Prostate gland (tissue), 2 donors: ENCODE measurements at regions not wholly inside any gene's neighbourhood (a gene's known extent, or its start where the extent isn't known, plus 50 kb on each side); places are given as distances from the start of the nearest gene placed in this dataset.

ENCODE experiments used
- DNase-seq: peaks from one replicate; pipeline ENCODE4 v3.0.0-alpha.2; 2019; ENCODE audit warnings: low spot score
- H3K27ac ChIP-seq, 2 donors: fragments of 200-600 bp; sonication (generic); 2 replicates each; pipeline ENCODE4 v1.5.1; 2017 to 2019
- H3K27me3 ChIP-seq: fragments of 200-600 bp; sonication (generic); replicated peaks from 2 replicates; pipeline ENCODE4 v1.5.1; 2019; ENCODE audit not compliant: insufficient read depth
- H3K36me3 ChIP-seq, 2 donors: fragments of 200-600 bp; sonication (generic); 1 replicate in 1 of 2; 2 replicates in 1 of 2; pipeline versions ENCODE4 v1.5.1 to v1.8.1; 2017 to 2019
- H3K4me1 ChIP-seq: fragments of 200-600 bp; sonication (generic); replicated peaks from 2 replicates; pipeline ENCODE4 v1.5.1; 2019
- H3K4me3 ChIP-seq, 2 donors: fragments of 200-600 bp; sonication (generic); 2 replicates each; pipeline ENCODE4 v1.5.1; 2017 to 2019
- H3K9me3 ChIP-seq: fragments of 200-600 bp; sonication (generic); 2 replicates; pipeline ENCODE4 v1.5.1; 2017
- CTCF ChIP-seq, 4 experiments: fragments of 200-600 bp in 2 of 4; fragments of 450-650 bp in 2 of 4; sonication (generic) in 2 of 4; IDR thresholded peaks; 1 replicate in 3 of 4; 2 replicates in 1 of 4; pipeline ENCODE4 v1.5.1; 2016 to 2019; ENCODE audit warnings: antibody characterized with exemption in 4 of 4, mild to moderate bottlenecking in 2 of 4, moderate library complexity in 2 of 4
- POLR2A ChIP-seq: fragments of 450-650 bp; IDR thresholded peaks from one replicate; pipeline ENCODE4 v1.6.1; 2016; ENCODE audit warnings: antibody characterized with exemption, mild to moderate bottlenecking
- POLR2AphosphoS5 ChIP-seq: sonication (generic); formaldehyde crosslinking; IDR thresholded peaks from one replicate; pipeline ENCODE4 v1.6.1; 2017; ENCODE audit warnings: antibody characterized with exemption
- WGBS: methylation state at CpG from one replicate; pipeline ENCODE4 v1.1.5; 2018; 5-methylcytosine and 5-hydroxymethylcytosine counted together
- intact Hi-C: fragments of 100-400 bp; cut with DNase I; formaldehyde crosslinking; loops from one replicate; pipeline ENCODE4 v1.14.2; 2022

DNA sequence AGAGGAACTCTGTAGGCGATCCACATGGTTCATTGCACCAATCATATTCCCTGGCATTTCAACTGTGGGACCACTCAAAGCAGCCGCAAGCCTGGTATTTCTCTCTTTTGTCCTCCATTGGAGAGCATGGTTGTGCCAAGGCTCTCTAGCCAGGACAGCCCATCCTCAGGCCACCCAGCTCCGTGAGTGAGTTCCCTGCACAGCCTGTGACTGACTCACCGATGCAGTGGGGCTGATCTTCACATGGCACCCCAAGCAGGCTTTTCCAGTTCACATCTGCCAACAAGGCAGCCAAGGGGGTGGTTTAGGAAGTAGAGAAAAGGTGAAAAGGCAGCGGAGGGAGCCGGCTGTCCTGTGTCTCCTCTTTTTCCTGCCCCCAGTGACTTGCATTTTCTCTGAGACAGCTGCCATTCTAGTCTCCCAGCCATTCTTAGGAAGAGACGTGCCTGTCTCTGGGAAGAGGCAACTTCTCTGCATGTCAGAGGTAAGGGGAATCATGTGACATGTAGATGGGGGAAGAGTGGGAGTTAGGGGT is 69.2 kb downstream of the MID1IP1 start:
- TF ChIP-seq POLR2AphosphoS5 (no peak), POLR2A (no peak), CTCF (IDR thresholded peaks at IDR 0.05) (no peak)
- no peak overlapping the region for H3K4me3 ChIP-seq
- H3K27me3 ChIP-seq, result no peaks in the 10 kb centered on the region
- H3K4me1 ChIP-seq, result no peaks in the 10 kb centered on the region
- intact Hi-C loops, result no loop called here
- 64% methylated on average over 7 of the region's 7 CpGs for WGBS
- H3K9me3 ChIP-seq, result no peaks in the 10 kb centered on the region
- H3K27ac ChIP-seq, result no peak overlapping the region
- no peak for DNase-seq
- no peaks in the 10 kb centered on the region for H3K36me3 ChIP-seq

- intact Hi-C loops, result no loop called here
- no peaks in the 10 kb centered on the region for H3K36me3 ChIP-seq
- DNase-seq, result no peak
- no peaks in the 10 kb centered on the region for H3K4me1 ChIP-seq
- no peaks in the 10 kb centered on the region for H3K9me3 ChIP-seq
- no peaks in the 10 kb centered on the region for H3K27me3 ChIP-seq
- H3K27ac ChIP-seq, result no peak overlapping the region
- TF ChIP-seq POLR2A (no peak), POLR2AphosphoS5 (no peak), CTCF (IDR thresholded peaks at IDR 0.05) (no peak)
- no peak overlapping the region for H3K4me3 ChIP-seq
- WGBS, result 70% methylated on average over 5 of the region's 5 CpGs
Measured at GRCh38 chrX:38871129-38872029, 70.1 kb downstream of the MID1IP1 start.

GRCh38 chrX:38877366-38877765 is 76.1 kb downstream of the MID1IP1 start:
- Histone ChIP-seq H3K36me3 (no peaks in the 10 kb centered on the region), H3K27ac (no peak overlapping the region), H3K4me3 (no peak overlapping the region), H3K9me3 (no peaks in the 10 kb centered on the region), H3K27me3 (no peaks in the 10 kb centered on the region), H3K4me1 (no peaks in the 10 kb centered on the region)
- no peak for TF ChIP-seq POLR2AphosphoS5
- no peak for TF ChIP-seq POLR2A
- no peak for TF ChIP-seq CTCF (IDR thresholded peaks at IDR 0.05)
- intact Hi-C loops, result no loop called here
- 95% methylated on average over 2 of the region's 2 CpGs for WGBS
- DNase-seq, result no peak

- no peak for DNase-seq
- H3K4me1 ChIP-seq, result no peaks in the 10 kb centered on the region
- no peaks in the 10 kb centered on the region for H3K9me3 ChIP-seq
- 88% methylated on average over 4 of the region's 4 CpGs for WGBS
- intact Hi-C loops, result no loop called here
- no peak for TF ChIP-seq POLR2AphosphoS5
- TF ChIP-seq POLR2A, result no peak
- no peak for TF ChIP-seq CTCF (IDR thresholded peaks at IDR 0.05)
- H3K4me3 ChIP-seq, result no peak overlapping the region
- H3K27me3 ChIP-seq, result no peaks in the 10 kb centered on the region
- no peaks in the 10 kb centered on the region for H3K36me3 ChIP-seq
- no peak overlapping the region for H3K27ac ChIP-seq
Measured at GRCh38 chrX:38878641-38879340, 77.5 kb downstream of the MID1IP1 start.
